ENCODE measurements at regions not wholly inside any gene's neighbourhood (a gene's known extent, or its start where the extent isn't known, plus 50 kb on each side); places are given as distances from the start of the nearest gene placed in this dataset.

DNA sequence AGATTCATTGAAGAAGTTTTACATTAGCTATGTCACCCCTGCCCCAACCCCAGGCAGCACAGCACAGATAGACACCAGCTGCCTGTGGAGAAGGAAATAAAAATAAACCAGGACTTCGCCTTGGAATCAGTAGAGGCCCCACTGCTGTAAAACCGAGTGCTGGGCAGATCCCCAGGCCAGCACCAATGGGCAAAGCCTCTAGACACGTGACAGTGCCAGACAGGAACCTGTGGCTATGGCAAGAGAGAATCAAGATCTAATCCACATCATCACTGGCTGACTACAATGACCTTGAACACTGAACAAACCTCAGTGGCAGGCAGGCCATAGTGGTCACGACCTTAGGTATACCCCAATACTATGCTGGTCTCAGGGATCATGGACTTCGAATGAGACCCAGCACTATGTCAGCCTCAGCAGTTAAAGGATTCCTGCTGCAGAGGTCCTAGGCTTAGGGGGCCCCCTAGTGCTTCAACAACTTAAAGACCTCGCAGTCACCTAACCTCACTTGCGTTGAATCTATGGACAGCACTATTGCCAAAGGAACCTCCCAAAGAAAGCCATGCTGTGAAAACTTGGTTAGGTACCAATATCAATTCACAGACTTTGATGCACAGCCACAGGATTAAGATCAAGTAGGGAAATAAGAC is 2118.6 kb upstream of the C9orf72 start:
- Mint-ChIP-seq H3K27me3 (ENCODE audit: low read depth) (no peaks in the 10 kb centered on the region), H3K9me3 (peaks cover 17% of the 10 kb centered on the region), H3K27ac (no peak overlapping the region), H3K4me1 (ENCODE audit: low read depth) (no peaks in the 10 kb centered on the region), H3K4me3 (no peak overlapping the region), H3K36me3 (ENCODE audit: low read depth) (no peaks in the 10 kb centered on the region)
- DNase-seq (ENCODE audit: low spot score), result no peak

DNA sequence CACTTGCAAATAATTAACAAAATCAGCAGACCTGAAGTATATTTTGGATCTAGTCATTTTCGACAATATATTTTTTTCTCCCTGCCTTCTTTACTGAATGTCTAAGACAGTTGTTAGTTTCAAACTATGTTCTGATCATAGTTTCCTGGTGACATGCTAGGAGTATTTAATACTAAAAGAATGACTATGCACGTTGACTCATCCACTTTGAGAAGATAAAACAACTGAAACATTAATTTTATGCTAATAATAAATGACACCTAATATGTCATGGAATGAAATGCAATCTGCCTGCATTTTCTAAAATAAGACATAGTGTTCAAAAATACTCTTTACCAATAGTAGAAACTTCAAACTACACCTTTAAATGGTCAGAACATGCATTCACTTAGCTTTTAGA is 2123.7 kb upstream of the C9orf72 start:
- Mint-ChIP-seq H3K27ac (no peak overlapping the region), H3K9me3 (peaks cover 13% of the 10 kb centered on the region), H3K4me1 (ENCODE audit: low read depth) (no peaks in the 10 kb centered on the region), H3K4me3 (no peak overlapping the region), H3K27me3 (ENCODE audit: low read depth) (no peaks in the 10 kb centered on the region), H3K36me3 (ENCODE audit: low read depth) (no peaks in the 10 kb centered on the region)
- no peak for DNase-seq (ENCODE audit: low spot score)

DNA sequence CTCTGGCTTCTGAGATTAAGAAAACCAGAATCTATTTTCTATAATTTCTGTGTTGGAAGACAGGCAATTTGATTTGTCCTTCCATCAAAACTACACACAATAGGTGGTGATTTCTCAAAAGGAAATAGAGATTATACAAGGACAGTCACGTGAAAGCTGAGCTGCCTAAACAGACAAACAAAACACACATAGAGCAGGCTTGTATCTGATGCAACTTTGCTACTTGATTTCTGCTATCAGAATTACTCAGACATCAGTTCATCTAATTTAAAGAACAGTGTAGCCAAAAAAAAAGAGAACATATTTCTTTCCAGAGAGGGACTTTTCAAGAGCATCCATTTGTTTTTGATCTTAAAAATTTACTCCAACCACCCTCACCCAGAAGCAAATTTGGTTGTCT is 2128.3 kb upstream of the C9orf72 start:
- Mint-ChIP-seq H3K36me3 (ENCODE audit: low read depth) (no peaks in the 10 kb centered on the region), H3K27me3 (ENCODE audit: low read depth) (no peaks in the 10 kb centered on the region), H3K4me3 (no peak overlapping the region), H3K9me3 (peaks cover 6% of the 10 kb centered on the region), H3K27ac (no peak overlapping the region), H3K4me1 (ENCODE audit: low read depth) (no peaks in the 10 kb centered on the region)
- no peak for DNase-seq (ENCODE audit: low spot score)

DNA sequence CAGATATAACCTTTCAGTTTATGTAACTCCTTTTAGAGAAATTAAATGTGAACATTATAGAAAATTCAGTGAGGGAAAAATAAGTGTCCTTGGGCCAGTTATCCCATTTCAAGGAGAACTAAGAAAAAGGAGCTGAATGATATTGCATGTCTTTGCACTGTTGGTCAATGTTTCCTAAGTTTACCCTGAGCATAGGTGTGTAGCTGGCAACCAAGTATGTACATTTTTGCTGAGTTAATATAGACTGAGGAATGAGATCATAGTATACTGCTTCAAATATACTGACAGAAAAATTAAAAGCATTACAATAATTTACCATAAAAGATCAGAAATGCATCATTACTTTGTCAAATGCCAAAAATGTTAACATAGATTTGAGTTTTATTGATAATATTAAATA is 2128.7 kb upstream of the C9orf72 start:
- no peaks in the 10 kb centered on the region for H3K36me3 Mint-ChIP-seq (ENCODE audit: low read depth)
- H3K27me3 Mint-ChIP-seq (ENCODE audit: low read depth), result no peaks in the 10 kb centered on the region
- no peak overlapping the region for H3K4me3 Mint-ChIP-seq
- H3K27ac Mint-ChIP-seq, result no peak overlapping the region
- peaks cover 6% of the 10 kb centered on the region for H3K9me3 Mint-ChIP-seq
- DNase-seq (ENCODE audit: low spot score), result no peak
- H3K4me1 Mint-ChIP-seq (ENCODE audit: low read depth), result no peaks in the 10 kb centered on the region

DNA sequence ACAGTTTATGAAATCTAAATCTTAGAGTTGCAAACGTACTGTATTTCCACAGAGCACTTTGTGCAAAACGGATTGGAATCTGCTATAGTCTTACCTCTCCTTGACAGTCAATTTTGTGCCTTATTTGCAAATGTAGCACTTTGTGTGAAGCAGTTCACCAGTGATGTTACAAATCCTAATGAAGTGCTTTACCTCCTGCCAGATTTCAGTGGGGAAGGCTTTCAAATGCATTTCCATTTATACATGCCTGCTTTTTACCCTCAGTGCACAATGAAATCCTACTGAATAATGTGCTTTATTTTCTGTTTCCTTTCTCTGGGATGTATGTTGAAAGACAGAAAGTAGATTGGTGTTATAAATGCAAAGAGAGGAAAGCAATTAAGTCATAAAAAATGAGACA is 2141.6 kb upstream of the C9orf72 start:
- no peak for DNase-seq (ENCODE audit: low spot score)
- no peak overlapping the region for H3K27ac Mint-ChIP-seq
- no peaks in the 10 kb centered on the region for H3K36me3 Mint-ChIP-seq (ENCODE audit: low read depth)
- no peak overlapping the region for H3K4me3 Mint-ChIP-seq
- peaks cover 15% of the 10 kb centered on the region for H3K9me3 Mint-ChIP-seq
- H3K27me3 Mint-ChIP-seq (ENCODE audit: low read depth), result no peaks in the 10 kb centered on the region
- no peaks in the 10 kb centered on the region for H3K4me1 Mint-ChIP-seq (ENCODE audit: low read depth)

DNA sequence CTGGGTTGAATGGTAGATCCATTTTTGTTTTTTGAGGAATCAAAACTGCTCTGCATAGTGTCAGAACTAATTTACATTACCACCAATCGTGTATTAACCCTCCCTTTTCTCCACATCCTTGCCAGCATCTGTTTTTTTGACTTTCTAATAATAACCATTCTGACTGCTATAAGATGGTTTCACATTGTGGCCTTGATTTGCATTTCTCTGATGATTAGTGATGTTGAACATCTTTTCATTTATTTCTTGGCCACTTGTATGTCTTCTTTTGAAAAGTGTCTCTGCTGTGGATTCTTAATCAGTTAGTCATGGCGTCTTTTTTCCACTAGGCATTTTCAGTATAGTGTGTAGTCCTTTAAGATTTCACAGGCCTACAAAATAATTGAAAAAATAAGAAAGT is 2144.3 kb upstream of the C9orf72 start:
- no peak overlapping the region for H3K27ac Mint-ChIP-seq
- H3K4me1 Mint-ChIP-seq (ENCODE audit: low read depth), result no peaks in the 10 kb centered on the region
- peaks cover 19% of the 10 kb centered on the region for H3K9me3 Mint-ChIP-seq
- no peaks in the 10 kb centered on the region for H3K36me3 Mint-ChIP-seq (ENCODE audit: low read depth)
- H3K27me3 Mint-ChIP-seq (ENCODE audit: low read depth), result no peaks in the 10 kb centered on the region
- no peak for DNase-seq (ENCODE audit: low spot score)
- no peak overlapping the region for H3K4me3 Mint-ChIP-seq

DNA sequence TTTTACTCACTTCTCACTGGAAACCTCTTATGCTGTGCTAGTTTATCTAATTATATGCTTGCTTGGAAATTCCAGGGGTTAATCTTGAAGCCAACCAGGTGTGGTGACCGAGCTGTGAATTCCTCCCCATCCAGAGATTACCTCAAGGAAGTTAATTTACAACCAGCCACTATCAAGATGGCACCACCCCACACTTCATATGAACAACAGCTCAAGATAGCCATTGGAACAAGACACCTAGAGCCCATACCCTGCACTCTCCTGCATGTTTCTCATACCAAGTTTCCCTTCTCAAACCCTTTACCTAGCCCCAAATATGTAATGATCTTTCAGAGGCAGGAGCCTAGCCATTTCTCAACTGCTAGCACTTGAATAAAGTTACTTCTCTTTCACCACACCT is 2156.9 kb upstream of the C9orf72 start:
- no peak overlapping the region for H3K4me3 Mint-ChIP-seq

DNA sequence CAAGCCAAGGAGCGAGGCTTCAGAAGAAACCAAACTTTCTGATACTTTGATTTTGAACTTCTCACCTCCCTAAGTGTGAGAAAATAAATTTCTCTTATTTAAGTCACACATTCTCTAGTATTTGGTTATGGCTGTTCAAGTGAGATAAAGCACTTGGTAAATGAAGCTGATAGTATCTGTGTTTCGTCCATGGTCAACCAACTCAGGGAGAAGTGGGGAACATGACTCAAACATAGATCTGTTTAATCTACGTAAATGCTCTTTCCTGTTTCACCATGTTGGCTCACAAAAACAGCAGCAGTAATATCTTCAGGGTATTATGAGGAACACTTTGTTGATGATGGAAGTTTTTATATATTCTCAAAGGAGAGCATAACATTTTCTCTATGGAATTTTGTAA is 2167.2 kb upstream of the C9orf72 start:
- peaks cover 9% of the 10 kb centered on the region for H3K9me3 Mint-ChIP-seq
- no peaks in the 10 kb centered on the region for H3K36me3 Mint-ChIP-seq (ENCODE audit: low read depth)
- no peak for DNase-seq (ENCODE audit: low spot score)
- no peaks in the 10 kb centered on the region for H3K4me1 Mint-ChIP-seq (ENCODE audit: low read depth)
- H3K4me3 Mint-ChIP-seq, result no peak overlapping the region
- H3K27ac Mint-ChIP-seq, result no peak overlapping the region
- H3K27me3 Mint-ChIP-seq (ENCODE audit: low read depth), result no peaks in the 10 kb centered on the region

More for the DNA sequence above, 2156.9 kb upstream of the C9orf72 start:
- DNase-seq (ENCODE audit: low spot score), result no peak
- H3K9me3 Mint-ChIP-seq, result peaks cover 29% of the 10 kb centered on the region
- H3K27me3 Mint-ChIP-seq (ENCODE audit: low read depth), result no peaks in the 10 kb centered on the region
- no peaks in the 10 kb centered on the region for H3K4me1 Mint-ChIP-seq (ENCODE audit: low read depth)
- H3K36me3 Mint-ChIP-seq (ENCODE audit: low read depth), result no peaks in the 10 kb centered on the region
- no peak overlapping the region for H3K27ac Mint-ChIP-seq

DNA sequence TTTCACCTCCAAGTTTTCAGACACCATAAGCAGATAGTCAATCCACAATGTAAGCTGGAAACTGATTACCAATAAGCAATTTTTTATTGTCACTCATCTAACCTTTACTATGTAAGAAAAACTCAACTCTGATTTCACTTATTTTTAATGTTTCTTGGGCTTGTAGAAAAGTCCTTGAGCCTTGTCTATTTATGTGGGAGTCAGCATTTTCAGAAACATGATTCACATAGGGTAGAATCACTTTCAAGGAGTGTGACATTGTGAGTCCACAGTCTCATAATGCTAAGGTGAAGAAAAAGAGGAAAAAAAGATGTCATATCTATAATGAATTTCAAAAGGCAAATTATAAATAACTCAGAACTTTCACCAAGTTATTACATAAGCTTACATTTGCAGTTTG is 2167.9 kb upstream of the C9orf72 start:
- Mint-ChIP-seq H3K27me3 (ENCODE audit: low read depth) (no peaks in the 10 kb centered on the region), H3K9me3 (peaks cover 9% of the 10 kb centered on the region), H3K27ac (no peak overlapping the region), H3K36me3 (ENCODE audit: low read depth) (no peaks in the 10 kb centered on the region), H3K4me1 (ENCODE audit: low read depth) (no peaks in the 10 kb centered on the region), H3K4me3 (no peak overlapping the region)
- DNase-seq (ENCODE audit: low spot score), result no peak

DNA sequence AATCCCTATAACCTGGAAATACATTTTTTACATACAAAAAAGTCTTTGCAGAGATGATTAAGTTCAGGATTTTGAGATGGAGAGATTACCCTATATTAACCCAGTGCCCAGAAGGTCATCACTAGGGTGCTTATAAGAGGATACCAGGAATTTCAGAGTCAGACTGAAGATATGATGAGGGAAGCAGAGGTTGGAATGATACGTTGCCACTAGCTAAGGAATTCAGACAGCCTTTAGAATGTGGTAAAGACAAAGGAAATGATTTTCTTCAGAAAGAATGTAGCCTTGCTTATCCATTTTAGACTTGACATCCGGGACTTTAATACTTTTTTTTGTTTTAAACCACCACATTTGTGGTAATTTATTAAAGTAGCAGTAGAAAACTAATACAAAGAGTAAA is 2176.8 kb upstream of the C9orf72 start:
- no peaks in the 10 kb centered on the region for H3K36me3 Mint-ChIP-seq (ENCODE audit: low read depth)
- no peaks in the 10 kb centered on the region for H3K4me1 Mint-ChIP-seq (ENCODE audit: low read depth)
- no peaks in the 10 kb centered on the region for H3K27me3 Mint-ChIP-seq (ENCODE audit: low read depth)
- H3K27ac Mint-ChIP-seq, result no peak overlapping the region
- H3K4me3 Mint-ChIP-seq, result no peak overlapping the region
- no peaks in the 10 kb centered on the region for H3K9me3 Mint-ChIP-seq
- DNase-seq (ENCODE audit: low spot score), result no peak

DNA sequence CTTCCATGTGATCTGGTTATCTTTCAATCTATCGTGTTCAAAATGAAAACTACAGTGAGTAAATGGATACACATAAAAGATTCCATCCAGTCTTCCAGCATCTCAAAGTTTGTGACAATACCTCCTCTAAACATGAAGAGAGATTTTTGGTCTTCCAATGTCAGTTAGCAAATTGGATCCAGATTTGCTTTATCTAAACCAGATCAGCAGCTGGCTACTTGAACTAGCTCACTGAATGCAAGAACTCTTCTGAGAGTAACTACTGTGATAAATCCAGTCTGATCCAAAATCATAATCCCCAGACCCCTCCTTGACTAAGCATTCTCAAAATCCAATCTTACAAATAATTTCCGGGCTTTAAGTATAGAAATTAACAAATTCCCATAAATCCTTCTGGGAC is 2177.9 kb upstream of the C9orf72 start:
- Mint-ChIP-seq H3K4me1 (ENCODE audit: low read depth) (no peaks in the 10 kb centered on the region), H3K9me3 (no peaks in the 10 kb centered on the region), H3K27me3 (ENCODE audit: low read depth) (no peaks in the 10 kb centered on the region), H3K36me3 (ENCODE audit: low read depth) (no peaks in the 10 kb centered on the region), H3K27ac (no peak overlapping the region), H3K4me3 (no peak overlapping the region)
- DNase-seq (ENCODE audit: low spot score), result no peak

DNA sequence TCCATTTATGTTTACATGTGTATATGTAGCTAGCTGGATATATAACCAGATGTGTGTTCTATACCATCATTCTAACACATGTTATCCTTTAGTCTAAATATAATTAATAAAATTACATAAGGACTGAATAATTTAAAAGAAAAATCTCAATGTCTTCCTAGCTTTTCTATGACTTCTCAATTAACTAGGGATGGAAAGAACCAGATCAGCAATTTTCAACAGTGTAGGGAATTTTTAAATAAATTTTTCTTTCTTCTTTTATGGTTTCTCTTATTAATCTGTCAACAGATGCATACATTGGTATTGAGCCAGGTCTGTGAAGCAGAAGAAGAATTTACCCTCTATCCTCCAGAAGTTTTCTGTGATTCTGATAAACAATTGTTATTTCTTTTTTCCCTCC is 2180.4 kb upstream of the C9orf72 start:
- no peak overlapping the region for H3K27ac Mint-ChIP-seq
- no peaks in the 10 kb centered on the region for H3K27me3 Mint-ChIP-seq (ENCODE audit: low read depth)
- no peaks in the 10 kb centered on the region for H3K36me3 Mint-ChIP-seq (ENCODE audit: low read depth)
- DNase-seq (ENCODE audit: low spot score), result no peak
- H3K4me1 Mint-ChIP-seq (ENCODE audit: low read depth), result no peaks in the 10 kb centered on the region
- no peak overlapping the region for H3K4me3 Mint-ChIP-seq
- H3K9me3 Mint-ChIP-seq, result peaks cover 6% of the 10 kb centered on the region

DNA sequence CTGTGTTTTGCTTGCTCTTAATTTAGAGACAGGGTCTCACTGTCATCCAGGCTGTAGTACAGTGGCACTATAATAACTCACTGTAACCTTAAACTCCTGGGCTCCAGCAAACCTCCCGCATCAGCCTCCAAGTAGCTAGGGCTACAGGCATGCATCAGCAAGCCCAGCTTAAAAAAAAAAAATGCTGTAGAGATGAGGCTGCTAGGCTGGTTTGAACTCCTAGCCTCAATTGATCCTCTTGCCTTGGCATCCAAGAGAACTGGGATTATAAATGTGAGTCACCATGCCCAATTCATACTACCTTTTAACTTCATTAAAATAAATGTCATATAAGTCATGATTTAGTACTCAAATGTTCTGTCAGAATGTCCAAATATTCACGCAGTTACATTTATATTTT is 2195.7 kb upstream of the C9orf72 start:
- H3K4me3 Mint-ChIP-seq, result no peak overlapping the region
- no peaks in the 10 kb centered on the region for H3K4me1 Mint-ChIP-seq (ENCODE audit: low read depth)
- DNase-seq (ENCODE audit: low spot score), result no peak
- H3K27me3 Mint-ChIP-seq (ENCODE audit: low read depth), result no peaks in the 10 kb centered on the region
- H3K36me3 Mint-ChIP-seq (ENCODE audit: low read depth), result no peaks in the 10 kb centered on the region
- peaks cover 43% of the 10 kb centered on the region for H3K9me3 Mint-ChIP-seq
- H3K27ac Mint-ChIP-seq, result no peak overlapping the region

DNA sequence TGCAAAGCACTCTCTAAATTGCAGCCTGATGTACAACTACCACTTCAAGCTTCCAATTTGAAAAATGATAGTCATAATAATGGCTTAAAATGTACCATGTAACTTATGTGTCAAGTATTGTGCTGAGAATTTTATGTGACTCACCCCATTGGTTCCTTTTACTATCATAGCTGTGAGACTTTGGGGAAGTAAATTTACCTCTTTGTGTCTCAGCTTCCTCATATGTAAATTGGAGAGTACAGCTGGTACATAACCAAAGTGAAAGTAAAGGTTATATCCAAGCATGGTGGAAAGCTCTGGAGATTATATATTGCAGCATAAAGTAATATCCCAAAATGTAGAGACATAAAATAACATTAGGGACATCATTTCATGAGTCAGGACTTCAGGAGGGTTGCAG is 2200.4 kb upstream of the C9orf72 start:
- H3K27me3 Mint-ChIP-seq (ENCODE audit: low read depth), result no peaks in the 10 kb centered on the region
- no peak overlapping the region for H3K27ac Mint-ChIP-seq
- no peaks in the 10 kb centered on the region for H3K4me1 Mint-ChIP-seq (ENCODE audit: low read depth)
- H3K9me3 Mint-ChIP-seq, result peaks cover 24% of the 10 kb centered on the region
- DNase-seq (ENCODE audit: low spot score), result no peak
- no peaks in the 10 kb centered on the region for H3K36me3 Mint-ChIP-seq (ENCODE audit: low read depth)
- H3K4me3 Mint-ChIP-seq, result no peak overlapping the region

DNA sequence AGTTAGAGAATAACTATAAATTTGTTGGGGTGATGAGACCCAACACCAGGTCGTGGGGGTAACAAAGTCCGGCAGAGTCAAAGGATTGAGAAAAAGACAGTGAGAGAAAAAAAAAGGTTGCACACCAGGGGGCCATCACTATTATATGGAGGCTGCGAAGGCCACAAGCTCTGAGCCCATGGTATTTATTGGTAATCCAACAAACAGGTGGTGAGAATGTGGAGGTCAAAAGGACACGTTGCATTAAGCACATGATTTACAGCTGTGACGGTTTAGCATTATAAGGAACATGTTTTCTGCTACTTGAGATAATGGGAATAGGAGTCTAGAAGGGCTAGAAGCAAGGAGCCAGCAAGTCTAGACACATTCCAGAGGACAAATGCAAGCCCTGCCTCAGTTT is 2202.2 kb upstream of the C9orf72 start:
- H3K27ac Mint-ChIP-seq, result no peak overlapping the region
- H3K36me3 Mint-ChIP-seq (ENCODE audit: low read depth), result no peaks in the 10 kb centered on the region
- no peaks in the 10 kb centered on the region for H3K27me3 Mint-ChIP-seq (ENCODE audit: low read depth)
- no peak for DNase-seq (ENCODE audit: low spot score)
- no peaks in the 10 kb centered on the region for H3K4me1 Mint-ChIP-seq (ENCODE audit: low read depth)
- H3K4me3 Mint-ChIP-seq, result no peak overlapping the region
- peaks cover 11% of the 10 kb centered on the region for H3K9me3 Mint-ChIP-seq

All from T-helper 2 cell treated with Interferon-gamma antibody and Interleukin-4, amounts not matched to agents 5 μg/mL and 100 μg/mL, for 36 hours (primary cell).